HepG2 (cell line): ENCODE measurements at regions not wholly inside any gene's neighbourhood (a gene's known extent, or its start where the extent isn't known, plus 50 kb on each side); places are given as distances from the start of the nearest gene placed in this dataset.

ENCODE experiments used
- ATAC-seq: fragments of 200-7000 bp; cut with Tn5 transposase; 3 replicates; pipeline ENCODE4 v1.9.1; 2020; ENCODE audit warnings: mild to moderate bottlenecking, moderate library complexity
- BruUV-seq: library from RNA; stranded (reverse); fragments of 400-500 nt; replicated peaks from 2 replicates; lab custom pipeline; 2021; lab: Mats Ljungman, UMichigan
- CTCF ChIA-PET: fragments of 300-600 bp; formaldehyde crosslinking; extraction: SDS; loops from one replicate; lab custom pipeline; 2021; ENCODE audit warnings: low total read pairs, inconsistent platforms, low intra/inter-chr PET ratio; lab: Yijun Ruan, JAX
- POLR2A ChIA-PET: fragments of 350-600 bp; sonication (Branson Sonifier 250); formaldehyde crosslinking; loops from one replicate; lab custom pipeline; 2020; ENCODE audit warnings: antibody characterized with exemption, inconsistent platforms; lab: Yijun Ruan, JAX
- DNase-seq: peaks from one replicate; pipeline ENCODE4 v3.0.0-alpha.2; 2015; ENCODE audit warnings: low spot score
- FAIRE-seq: peaks from 3 replicates; lab custom pipeline; 2011; peaks lifted over from hg19 to GRCh38; lab: Jason Lieb, UNC
- H2AFZ ChIP-seq: one replicate; pipeline ENCODE4 v1.6.1; 2011; ENCODE audit warnings: low read length, inconsistent platforms
- H3K27ac ChIP-seq: fragments of 300-600 bp; 3 replicates; pipeline ENCODE4 v1.8.0; 2011; ENCODE audit warnings: mixed run types, mild to moderate bottlenecking, mixed read lengths, low read length, inconsistent platforms; ENCODE audit not compliant: insufficient read depth; ENCODE audit errors: extremely low read length
- H3K27me3 ChIP-seq, 2 experiments: fragments of 200-600 bp in 1 of 2; 2 replicates in 1 of 2; 3 replicates in 1 of 2; pipeline versions ENCODE4 v1.6.0 to v1.8.0; 2011; ENCODE audit warnings: low read length in 2 of 2, mild to moderate bottlenecking in 2 of 2, moderate library complexity in 2 of 2, inconsistent platforms in 1 of 2; ENCODE audit not compliant: insufficient read depth in 2 of 2, control insufficient read depth in 1 of 2
- H3K36me3 ChIP-seq, 2 experiments: fragments of 200-600 bp in 1 of 2; replicated peaks in 1 of 2; 2 replicates in 1 of 2; 3 replicates in 1 of 2; pipeline versions ENCODE4 v1.5.1 to v1.8.0; 2011; ENCODE audit warnings: low read length in 2 of 2, inconsistent platforms in 1 of 2; ENCODE audit not compliant: insufficient read depth in 2 of 2, control insufficient read depth in 1 of 2
- H3K4me1 ChIP-seq: 2 replicates; pipeline ENCODE4 v1.5.1; 2012; ENCODE audit warnings: low read length, inconsistent platforms; ENCODE audit not compliant: insufficient read depth
- H3K4me2 ChIP-seq: 2 replicates; pipeline ENCODE4 v1.6.0; 2011; ENCODE audit warnings: low read depth, low read length, inconsistent platforms
- H3K4me3 ChIP-seq, 3 experiments: fragments of 200-600 bp in 1 of 3; sonication (generic), shearing (Covaris generic) in 1 of 3; replicated peaks in 1 of 3; 2 replicates each; pipeline ENCODE4 v1.5.1; 2011 to 2016; ENCODE audit warnings: low read length in 3 of 3, inconsistent platforms in 2 of 3, low read depth in 2 of 3, mild to moderate bottlenecking in 2 of 3, control low read depth in 1 of 3, mixed read lengths in 1 of 3; ENCODE audit not compliant: insufficient read depth in 1 of 3
- H3K79me2 ChIP-seq: one replicate; pipeline ENCODE4 v1.6.1; 2011; ENCODE audit warnings: low read length, inconsistent platforms; ENCODE audit not compliant: insufficient read depth
- H3K9ac ChIP-seq: 2 replicates; pipeline ENCODE4 v1.6.0; 2011; ENCODE audit warnings: mild to moderate bottlenecking, low read depth, low read length, inconsistent platforms; ENCODE audit not compliant: insufficient read depth
- H3K9me3 ChIP-seq: 2 replicates; pipeline ENCODE4 v1.5.1; 2012; ENCODE audit warnings: mild to moderate bottlenecking, low read length
- H4K20me1 ChIP-seq: 2 replicates; pipeline ENCODE4 v1.6.0; 2011; ENCODE audit warnings: inconsistent platforms, mild to moderate bottlenecking, low read length, moderate library complexity; ENCODE audit not compliant: insufficient read depth
- HOXA3 ChIP-seq: sonication (generic); formaldehyde crosslinking; IDR thresholded peaks from 2 replicates; pipeline ENCODE4 v1.5.0; 2020; ENCODE audit warnings: missing genetic modification reagents
- IRF2 ChIP-seq: IDR thresholded peaks from 2 replicates; pipeline ENCODE4 v1.6.1; 2018; ENCODE audit warnings: missing genetic modification reagents, missing compliant biosample characterization
- ISX ChIP-seq: sonication (generic); formaldehyde crosslinking; conservative IDR thresholded peaks from 2 replicates; pipeline ENCODE4 v1.5.0; 2020; ENCODE audit warnings: missing genetic modification reagents
- JARID2 ChIP-seq: sonication (generic); formaldehyde crosslinking; IDR thresholded peaks from 2 replicates; pipeline ENCODE4 v1.8.1; 2023; ENCODE audit warnings: missing genetic modification reagents, inconsistent platforms; ENCODE audit not compliant: insufficient replicate concordance
- LCORL ChIP-seq, 2 experiments: fragments of 450-650 bp in 1 of 2; sonication (generic) in 1 of 2; formaldehyde crosslinking in 1 of 2; IDR thresholded peaks; 2 replicates each; pipeline versions ENCODE4 v1.5.0 to v1.6.1; 2017 to 2020; ENCODE audit warnings: antibody characterized with exemption in 1 of 2, missing genetic modification reagents in 1 of 2
- SP5 ChIP-seq: IDR thresholded peaks from 2 replicates; pipeline ENCODE4 v1.6.1; 2016; ENCODE audit warnings: low read depth, borderline replicate concordance
- ZFP37 ChIP-seq: sonication (generic); formaldehyde crosslinking; IDR thresholded peaks from 2 replicates; pipeline ENCODE4 v1.4.0; 2020; ENCODE audit warnings: missing genetic modification reagents, borderline replicate concordance
- ZNF136 ChIP-seq: sonication (generic); formaldehyde crosslinking; IDR thresholded peaks from 2 replicates; pipeline ENCODE4 v1.8.1; 2022; ENCODE audit warnings: low read depth, mild to moderate bottlenecking, moderate library complexity, missing genetic modification reagents
- ZNF20 ChIP-seq: sonication (generic); formaldehyde crosslinking; IDR thresholded peaks from 2 replicates; pipeline ENCODE4 v1.4.0; 2020; ENCODE audit warnings: mild to moderate bottlenecking, moderate library complexity, missing genetic modification reagents
- ZNF556 ChIP-seq: sonication (generic); formaldehyde crosslinking; IDR thresholded peaks from 2 replicates; pipeline ENCODE4 v1.4.0; 2020; ENCODE audit warnings: mild to moderate bottlenecking, missing genetic modification reagents, borderline replicate concordance
- ZSCAN29 ChIP-seq: sonication (generic); formaldehyde crosslinking; conservative IDR thresholded peaks from 2 replicates; pipeline ENCODE4 v1.4.0; 2020; ENCODE audit warnings: mild to moderate bottlenecking, missing genetic modification reagents
- WGBS: methylation state at CpG from one replicate; pipeline ENCODE4 v1.1.6; 2017; ENCODE audit warnings: low lambda C conversion rate; 5-methylcytosine and 5-hydroxymethylcytosine counted together
- in situ Hi-C: cut with HindIII; loops from 2 replicates; pipeline ENCODE4 v1.10.0; 2017; ENCODE audit warnings: low pct_unique_long_range_greater_than_20kb; ENCODE audit not compliant: extremely low pct_ligation_motif_present
- intact Hi-C: fragments of 100-400 bp; cut with micrococcal nuclease; formaldehyde crosslinking; loops from one replicate; pipeline ENCODE4 v1.10.0; 2022; ENCODE audit not compliant: unreplicated experiment
- TF ChIP-seq, protein P1 (sequence below): sonication (generic); formaldehyde crosslinking; IDR thresholded peaks from 2 replicates; pipeline ENCODE4 v1.9.0; 2021; ENCODE audit warnings: missing genetic modification reagents, mild to moderate bottlenecking, borderline replicate concordance

DNA sequence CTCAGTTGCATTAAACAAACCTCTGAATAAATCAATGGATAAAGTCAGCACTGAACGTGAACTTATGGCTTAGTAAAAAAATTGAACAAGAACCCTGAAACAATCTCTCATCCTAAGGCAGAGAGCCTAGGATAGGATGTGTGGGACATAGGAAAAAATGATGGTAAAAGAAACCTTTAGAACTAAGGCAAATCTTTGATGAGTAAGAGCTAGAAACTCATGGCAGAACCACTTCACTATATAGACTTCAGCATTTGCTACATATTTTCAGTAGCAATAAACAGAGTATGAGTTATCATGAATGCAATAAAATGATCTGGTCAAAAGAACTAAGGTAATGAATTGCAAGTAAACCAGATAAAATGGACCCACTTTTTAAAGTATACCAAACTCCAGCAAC is 725.8 kb upstream of the DPPA4 start:
- no peaks in the 10 kb centered on the region for H3K9me3 ChIP-seq
- WGBS: 0% methylated on average over 1 of the region's 1 CpG
- H4K20me1 ChIP-seq: no peaks in the 10 kb centered on the region
- POLR2A ChIA-PET: no interaction called here
- FAIRE-seq (no peak), DNase-seq (no peak), ATAC-seq (no peak)
- TF ChIP-seq ZNF136 (CRISPR knock-in tag) (no peak), JARID2 (CRISPR knock-in tag) (no peak), HOXA3 (CRISPR knock-in tag) (no peak), IRF2 (CRISPR knock-in tag) (no peak), ZNF556 (CRISPR knock-in tag) (no peak), ZSCAN29 (CRISPR knock-in tag) (no peak), ISX (CRISPR knock-in tag) (no peak), ZNF20 (CRISPR knock-in tag) (no peak), SP5 (CRISPR knock-in tag) (no peak), LCORL (IDR thresholded peaks at IDR 0.05) (no peak), LCORL (CRISPR knock-in tag; IDR thresholded peaks at IDR 0.05) (no peak), ZFP37 (CRISPR knock-in tag) (no peak)
- TF ChIP-seq, protein P1, sequence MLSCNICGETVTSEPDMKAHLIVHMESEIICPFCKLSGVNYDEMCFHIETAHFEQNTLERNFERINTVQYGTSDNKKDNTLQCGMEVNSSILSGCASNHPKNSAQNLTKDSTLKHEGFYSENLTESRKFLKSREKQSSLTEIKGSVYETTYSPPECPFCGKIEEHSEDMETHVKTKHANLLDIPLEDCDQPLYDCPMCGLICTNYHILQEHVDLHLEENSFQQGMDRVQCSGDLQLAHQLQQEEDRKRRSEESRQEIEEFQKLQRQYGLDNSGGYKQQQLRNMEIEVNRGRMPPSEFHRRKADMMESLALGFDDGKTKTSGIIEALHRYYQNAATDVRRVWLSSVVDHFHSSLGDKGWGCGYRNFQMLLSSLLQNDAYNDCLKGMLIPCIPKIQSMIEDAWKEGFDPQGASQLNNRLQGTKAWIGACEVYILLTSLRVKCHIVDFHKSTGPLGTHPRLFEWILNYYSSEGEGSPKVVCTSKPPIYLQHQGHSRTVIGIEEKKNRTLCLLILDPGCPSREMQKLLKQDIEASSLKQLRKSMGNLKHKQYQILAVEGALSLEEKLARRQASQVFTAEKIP (CRISPR knock-in tag): no peak
- H3K4me2 ChIP-seq: no peak overlapping the region
- BruUV-seq: no TSS peak
- no peaks in the 10 kb centered on the region for H3K79me2 ChIP-seq
- no peaks in the 10 kb centered on the region for H3K4me1 ChIP-seq
- no peak overlapping the region for H2AFZ ChIP-seq
- CTCF ChIA-PET: no interaction called here
- no peaks in the 10 kb centered on the region for H3K27me3 ChIP-seq
- intact Hi-C loops (no loop called here), in situ Hi-C loops (no loop called here)
- H3K4me3 ChIP-seq: no peak overlapping the region
- H3K36me3 ChIP-seq: no peaks in the 10 kb centered on the region
- H3K27ac ChIP-seq: no peak overlapping the region
- no peak overlapping the region for H3K9ac ChIP-seq
